GM18867 (cell line): ENCODE measurements at regions not wholly inside any gene's neighbourhood (a gene's known extent, or its start where the extent isn't known, plus 50 kb on each side); places are given as distances from the start of the nearest gene placed in this dataset.
A peak's percentile ranks its signal among the peaks of the same experiment; 100 is the strongest.
"Not testable (repeated sequence)": the region's sequence is repeated elsewhere in the genome, so short reads cannot be mapped to it uniquely, and the experiment has no call there.

Source experiments
- ATAC-seq: cut with Tn5 transposase; IDR thresholded peaks from one replicate; pipeline ENCODE4 v1.9.1; 2021; ENCODE audit warnings: mild to moderate bottlenecking, moderate library complexity; ENCODE audit not compliant: unreplicated experiment

- no peak for ATAC-seq
These were observed 1485.3 kb downstream of the PCDH9 start for GRCh38 chr13:65744836-65745235.

- no peak for ATAC-seq
These were observed 1497.0 kb downstream of the PCDH9 start for GRCh38 chr13:65733110-65733509.

DNA sequence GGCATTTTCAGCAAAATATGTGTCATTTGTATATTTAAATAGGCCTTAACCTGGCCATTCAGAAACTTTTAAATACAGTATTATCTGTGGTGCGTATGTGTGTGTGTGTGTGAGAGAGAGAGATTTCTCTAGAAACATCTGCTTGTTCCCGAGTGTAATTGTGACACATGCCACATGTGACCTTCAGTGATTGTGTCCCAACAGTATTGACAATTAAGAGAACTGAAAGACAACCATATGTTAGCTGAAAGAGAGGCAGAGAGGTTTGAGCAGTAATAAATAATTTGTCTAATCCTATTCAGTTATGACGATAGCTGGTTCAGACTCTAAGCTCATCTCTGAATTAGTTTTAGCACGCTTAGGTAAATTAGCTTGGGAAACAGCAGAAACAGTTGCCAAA is 1503.1 kb downstream of the PCDH9 start:
- ATAC-seq = no peak

GRCh38 chr13:65725006-65725405 is 1505.1 kb downstream of the PCDH9 start:
- no peak for ATAC-seq

DNA sequence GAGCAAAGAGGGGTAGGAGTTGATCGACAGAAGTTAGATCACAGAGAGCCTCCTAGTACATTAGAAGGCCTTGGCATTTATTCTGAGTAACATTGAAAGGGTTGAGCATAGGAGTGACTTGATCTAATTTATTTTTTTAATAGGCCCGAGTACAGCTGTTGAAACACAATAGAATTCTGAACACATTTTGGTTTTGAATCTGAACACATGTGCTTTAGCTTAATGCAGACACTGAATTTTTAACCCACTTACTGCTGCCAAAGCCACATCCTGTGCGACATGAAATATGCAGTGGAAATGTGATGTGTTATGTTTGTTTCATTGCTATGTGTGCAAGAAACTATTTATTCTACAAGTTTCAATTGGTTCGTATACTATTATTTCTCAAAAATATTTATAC is 1505.9 kb downstream of the PCDH9 start:
- ATAC-seq = no peak

DNA sequence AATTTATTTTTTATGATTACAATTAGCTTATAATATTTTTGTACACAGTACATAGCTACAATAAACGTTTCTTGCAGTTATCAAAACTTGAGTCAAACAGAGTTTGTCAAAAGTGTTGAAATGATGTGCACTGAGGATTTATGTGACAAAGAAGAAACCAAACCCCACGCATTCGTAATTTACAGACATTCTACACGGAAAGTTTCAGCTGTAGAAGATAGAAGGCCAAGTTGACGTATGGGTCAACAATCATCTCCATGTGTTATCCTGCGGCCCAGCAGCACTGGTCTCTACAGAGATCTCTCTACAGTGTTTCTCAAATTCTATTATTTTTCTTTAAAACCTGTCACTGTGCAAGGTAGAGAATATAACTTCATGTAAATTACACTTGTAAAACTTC is 1507.6 kb downstream of the PCDH9 start:
- no peak for ATAC-seq

GRCh38 chr13:65719831-65720230 is 1510.3 kb downstream of the PCDH9 start:
- ATAC-seq = no peak

DNA sequence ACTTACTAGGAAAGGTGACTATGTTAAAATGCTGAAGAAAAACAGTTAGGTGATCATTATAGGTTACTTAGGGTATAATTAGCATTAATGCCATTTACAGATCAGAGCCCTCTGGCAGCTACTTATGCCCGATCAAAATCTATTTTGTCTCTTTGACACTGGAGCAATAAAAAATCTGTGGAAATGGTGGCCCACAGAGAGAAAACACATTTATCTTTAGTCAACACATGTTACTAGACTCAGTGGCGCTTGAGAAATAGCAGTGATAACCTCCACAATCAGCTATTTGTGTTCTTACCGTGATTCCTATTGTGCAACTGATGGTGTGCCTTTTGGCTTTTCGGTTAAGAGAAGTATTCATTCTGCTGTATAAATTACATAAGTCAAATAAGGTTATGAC is 1519.6 kb downstream of the PCDH9 start:
- ATAC-seq = no peak

DNA sequence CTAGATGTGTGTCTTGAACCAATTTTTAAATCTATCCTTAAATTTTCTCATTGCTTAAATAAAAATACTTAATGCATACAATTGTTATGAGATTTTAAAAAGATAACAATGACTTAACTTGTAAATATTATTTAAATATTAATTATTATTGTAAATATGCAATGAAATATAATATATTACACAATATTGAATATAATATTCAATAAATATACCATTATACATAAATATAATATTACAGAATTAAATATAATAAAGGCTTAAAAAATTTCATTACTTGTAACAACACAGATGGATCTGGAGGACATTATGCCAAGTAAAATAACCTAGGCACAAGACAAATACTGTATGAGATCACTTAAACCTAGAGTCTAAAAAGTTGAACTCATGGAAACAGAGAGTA is 1532.3 kb downstream of the PCDH9 start:
- ATAC-seq = no peak

DNA sequence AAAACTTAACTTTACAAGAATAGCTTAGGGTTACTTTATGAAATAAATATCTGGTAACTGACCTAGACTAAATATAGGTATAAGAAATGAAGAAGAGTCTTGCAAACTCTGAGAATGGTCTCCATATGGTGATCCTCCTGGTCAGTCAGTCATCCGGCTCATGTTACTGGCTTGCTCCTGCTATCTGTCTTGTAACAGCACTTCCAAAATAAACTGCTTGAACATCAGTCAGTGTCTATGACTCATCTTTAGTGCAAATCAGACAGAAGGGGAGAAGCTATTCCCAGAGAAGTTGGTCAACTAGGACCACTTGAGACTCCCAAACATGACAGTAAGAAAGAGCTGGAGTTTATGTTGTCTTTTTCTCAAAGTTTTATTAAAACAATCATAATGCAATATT is 1550.9 kb downstream of the PCDH9 start:
- no peak for ATAC-seq

DNA sequence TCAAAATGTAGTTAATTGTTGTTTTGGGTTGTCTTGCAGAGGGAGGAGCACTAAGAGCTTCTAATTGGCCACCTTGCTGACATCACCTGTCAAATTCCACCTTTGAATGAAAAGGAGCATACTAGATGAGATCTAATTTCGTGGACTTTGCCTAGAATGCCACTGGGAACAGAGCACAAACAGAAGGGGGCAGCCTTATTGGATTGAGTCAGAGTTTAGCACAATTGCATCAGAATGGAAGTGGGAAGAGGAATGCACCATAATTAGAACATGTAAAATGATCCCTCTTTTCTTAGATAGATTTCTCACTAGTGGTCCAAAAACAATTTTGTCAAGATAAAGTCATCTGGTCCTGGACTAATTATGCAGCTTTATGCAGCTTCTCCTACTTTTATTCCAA is 1552.2 kb downstream of the PCDH9 start:
- no peak for ATAC-seq

DNA sequence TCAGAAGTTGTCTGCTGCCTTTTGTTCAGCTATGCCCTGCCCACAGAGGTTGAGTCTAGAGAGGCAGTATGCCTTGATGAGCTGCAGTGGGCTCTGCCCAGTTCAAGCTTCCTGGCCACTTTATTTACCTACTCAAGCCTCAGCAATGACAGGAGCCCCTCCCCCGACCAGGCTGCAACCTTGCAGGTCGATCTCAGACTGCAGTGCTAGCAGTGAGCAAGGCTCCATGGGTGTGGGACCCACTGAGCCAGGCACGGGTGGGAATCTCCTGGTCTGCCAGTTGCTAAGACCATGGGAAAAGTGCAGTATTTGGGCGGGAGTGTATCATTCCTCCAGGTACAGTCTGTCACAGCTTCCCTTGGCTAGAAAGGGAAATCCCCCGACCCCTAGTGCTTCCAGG is 1554.8 kb downstream of the PCDH9 start:
- ATAC-seq = not testable (repeated sequence)

DNA sequence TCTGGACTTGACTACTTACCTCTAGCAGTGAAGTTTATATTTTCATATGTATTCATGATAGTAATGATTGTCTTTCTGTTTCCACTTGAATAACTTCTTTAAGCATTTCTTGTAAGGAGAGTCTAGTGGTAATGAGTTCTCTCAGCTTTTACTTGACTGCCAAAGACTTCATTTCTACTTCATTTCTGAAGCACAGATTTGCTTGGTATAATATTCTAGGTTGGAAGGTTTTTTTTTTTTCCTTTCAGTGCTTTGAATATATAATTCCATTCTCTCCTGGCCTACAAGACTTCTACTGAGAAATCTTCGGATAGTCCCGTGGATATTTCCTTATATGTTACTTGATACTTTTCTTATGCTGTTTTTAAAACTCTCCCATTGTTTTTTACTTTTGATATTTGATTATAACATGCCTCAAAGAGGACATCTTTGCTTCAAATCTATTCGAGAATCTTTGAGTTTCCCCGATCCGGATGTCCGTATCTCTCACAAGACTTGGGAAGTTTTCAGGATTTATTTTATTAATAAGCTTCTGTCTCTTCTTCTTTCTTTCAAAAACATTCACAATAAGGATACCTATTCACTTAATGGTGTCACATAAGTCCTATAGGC is 1560.0 kb downstream of the PCDH9 start:
- no peak for ATAC-seq

GRCh38 chr13:65660731-65661130 is 1569.4 kb downstream of the PCDH9 start:
- no peak for ATAC-seq

DNA sequence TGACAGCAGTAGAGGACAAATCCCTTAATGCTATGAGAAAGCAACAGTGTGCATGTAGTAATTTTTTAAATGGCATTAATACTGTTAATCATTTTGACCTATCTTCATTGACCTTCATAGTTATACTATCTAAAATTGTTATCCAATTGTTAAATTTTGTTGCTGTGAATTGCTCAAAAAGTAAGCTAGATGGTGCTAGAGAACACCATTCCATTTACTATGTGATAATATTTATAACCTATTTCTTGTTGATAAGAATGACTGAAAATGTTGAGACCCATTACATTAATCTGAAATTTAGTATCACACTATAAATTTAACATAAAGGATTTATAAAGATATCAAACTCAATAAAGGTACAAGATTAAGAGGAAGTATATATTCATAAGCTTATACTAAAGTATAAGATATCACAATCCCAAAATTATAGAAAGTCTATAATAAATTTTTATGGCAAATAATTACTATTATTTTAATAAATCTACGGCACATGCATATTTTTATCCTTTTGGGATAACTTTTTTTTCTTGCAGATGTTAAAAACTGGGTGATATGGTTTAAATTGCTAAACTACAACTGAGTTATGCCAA is 1573.3 kb downstream of the PCDH9 start:
- no peak for ATAC-seq

GRCh38 chr13:65653613-65654012 is 1576.5 kb downstream of the PCDH9 start:
- no peak for ATAC-seq

GRCh38 chr13:65650321-65650720 is 1579.8 kb downstream of the PCDH9 start:
- ATAC-seq = no peak

- no peak for ATAC-seq
These were observed 1587.1 kb downstream of the PCDH9 start for GRCh38 chr13:65642996-65643395.

DNA sequence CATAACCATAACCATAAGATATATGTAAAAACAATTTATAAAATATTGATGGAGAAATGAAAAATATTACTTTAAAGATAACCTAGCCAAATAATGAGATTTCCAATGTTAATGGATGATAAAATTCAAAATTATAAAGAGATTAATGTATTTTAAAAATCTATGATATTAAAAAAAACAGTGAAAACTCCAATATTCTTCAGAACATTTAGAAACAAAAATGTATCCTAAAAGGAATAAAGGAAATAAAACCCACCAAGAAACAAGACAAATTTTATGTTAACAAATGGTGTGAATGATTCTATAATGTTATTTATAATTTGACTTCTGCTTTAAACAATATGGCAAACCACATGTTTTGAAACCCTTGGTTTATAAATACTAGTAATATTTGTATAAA is 1587.8 kb downstream of the PCDH9 start:
- no peak for ATAC-seq

DNA sequence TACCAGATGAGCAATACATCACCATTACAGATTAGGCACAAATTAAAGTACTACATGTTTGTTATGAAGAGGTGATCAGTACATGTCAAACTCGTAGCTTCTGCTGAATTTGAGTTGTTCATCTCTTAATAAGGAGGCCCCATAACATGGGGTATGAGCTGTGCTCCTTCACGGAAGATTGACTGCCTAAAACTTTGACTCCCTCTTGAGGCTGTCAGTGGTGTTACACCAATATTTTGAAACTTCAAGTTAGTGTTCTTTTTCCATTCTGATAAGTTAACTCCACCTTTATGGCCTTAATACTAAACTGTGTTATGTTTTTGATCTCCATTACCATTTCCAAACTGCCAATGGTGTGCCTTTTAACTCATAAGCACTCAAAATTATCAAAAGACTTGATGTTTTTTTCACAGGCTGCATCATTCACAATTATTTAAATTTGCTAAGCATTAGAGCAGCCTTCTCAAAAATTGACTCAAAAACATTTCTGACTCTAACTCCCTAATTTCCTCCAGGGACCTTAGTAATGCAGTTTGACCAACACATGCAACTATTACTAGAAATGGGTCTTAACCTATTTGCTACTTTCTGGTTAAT is 1591.5 kb downstream of the PCDH9 start:
- peak; percentile 85 for ATAC-seq

DNA sequence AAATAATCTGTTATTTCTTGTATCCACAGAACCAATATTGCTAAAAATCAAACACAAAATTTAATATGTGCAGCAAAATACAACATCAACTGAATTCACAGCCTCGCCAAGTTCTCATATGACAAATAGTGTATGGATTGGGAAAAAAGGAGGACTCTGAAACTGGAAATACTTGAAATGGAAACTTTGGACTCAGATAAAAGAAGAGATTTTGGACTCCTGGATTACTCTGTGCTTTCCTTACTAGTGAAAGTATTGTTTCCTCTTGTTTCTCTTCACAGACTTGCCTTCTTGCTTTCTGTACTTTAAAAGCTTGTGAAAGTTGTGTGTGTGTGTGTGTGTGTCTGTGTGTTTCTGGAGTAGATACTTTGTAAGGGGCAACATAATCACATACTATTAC is 1596.3 kb downstream of the PCDH9 start:
- ATAC-seq = no peak

- no peak for ATAC-seq
These were observed 1599.1 kb downstream of the PCDH9 start for GRCh38 chr13:65631078-65631477.

DNA sequence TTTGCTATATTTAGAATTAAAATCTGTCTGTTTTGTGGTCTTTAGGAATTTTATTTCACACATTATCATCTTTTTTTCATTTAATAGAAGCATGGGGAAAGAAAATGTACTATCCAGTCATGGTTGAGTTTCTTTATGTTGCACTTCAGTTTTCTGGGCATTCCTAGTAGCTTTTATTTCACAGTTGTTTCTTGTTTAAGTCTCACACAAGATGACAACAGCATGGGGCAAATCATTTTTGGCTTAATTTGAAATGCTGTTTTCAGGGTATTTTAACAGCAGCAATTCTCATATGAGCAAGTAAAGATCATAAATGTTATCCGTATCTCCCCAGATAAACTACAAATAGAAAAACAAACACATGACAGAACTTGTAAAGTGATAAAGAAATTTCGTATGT is 1600.2 kb downstream of the PCDH9 start:
- ATAC-seq = no peak
